Lower lobe of right lung (tissue), 2 donors: ENCODE measurements at regions not wholly inside any gene's neighbourhood (a gene's known extent, or its start where the extent isn't known, plus 50 kb on each side); places are given as distances from the start of the nearest gene placed in this dataset.

Experiments used
- ATAC-seq, 2 donors: fragments of 200-7000 bp; cut with Tn5 transposase; one replicate each; pipeline ENCODE4 v1.9.1; 2020 to 2022; ENCODE audit warnings: mild to moderate bottlenecking in 2 of 2, moderate library complexity in 2 of 2
- DNase-seq: peaks from one replicate; pipeline ENCODE4 v3.0.0-alpha.2; 2020
- H3K27ac ChIP-seq: fragments of 200-600 bp; one replicate; pipeline ENCODE4 v1.8.0; 2022
- H3K27me3 ChIP-seq: fragments of 200-600 bp; one replicate; pipeline ENCODE4 v1.8.0; 2022; ENCODE audit warnings: low read depth
- H3K36me3 ChIP-seq: fragments of 200-600 bp; one replicate; pipeline ENCODE4 v1.8.0; 2022; ENCODE audit warnings: mild to moderate bottlenecking
- H3K4me1 ChIP-seq: fragments of 200-600 bp; one replicate; pipeline ENCODE4 v1.8.0; 2022
- H3K4me3 ChIP-seq: fragments of 200-600 bp; one replicate; pipeline ENCODE4 v1.8.0; 2022; ENCODE audit warnings: mild to moderate bottlenecking
- H3K9me3 ChIP-seq: fragments of 200-600 bp; one replicate; pipeline ENCODE4 v1.8.0; 2022
- CTCF ChIP-seq: fragments of 200-600 bp; IDR thresholded peaks from one replicate; pipeline ENCODE4 v1.8.0; 2022; ENCODE audit warnings: antibody characterized with exemption, mild to moderate bottlenecking
- intact Hi-C: fragments of 100-400 bp; cut with DNase I; formaldehyde crosslinking; loops from one replicate; pipeline ENCODE4 v1.11.0; 2022
- donor health status: DM: no; HTN: yes; CAD: no; lungs with severe emphysema.

GRCh38 chr22:49157529-49158339, 669.9 kb downstream of the BRD1 start:
- TF ChIP-seq CTCF, result no peak
- DNase-seq, result no peak

GRCh38 chr22:49156662-49157285, 670.9 kb downstream of the BRD1 start:
- Histone ChIP-seq H3K27ac (no peak overlapping the region), H3K27me3 (peaks cover 34% of the 10 kb centered on the region), H3K9me3 (no peaks in the 10 kb centered on the region), H3K4me3 (no peak overlapping the region), H3K4me1 (no peaks in the 10 kb centered on the region), H3K36me3 (no peaks in the 10 kb centered on the region)
- TF ChIP-seq CTCF, result no peak
- intact Hi-C loops, result no loop called here
- ATAC-seq (no peak), DNase-seq (no peak)

More at GRCh38 chr22:49157529-49158339, 669.9 kb downstream of the BRD1 start:
- ATAC-seq, result no peak
- intact Hi-C loops, result no loop called here
- H3K27me3 ChIP-seq, result peaks cover 26% of the 10 kb centered on the region
- no peak overlapping the region for H3K4me3 ChIP-seq
- no peaks in the 10 kb centered on the region for H3K36me3 ChIP-seq
- no peaks in the 10 kb centered on the region for H3K4me1 ChIP-seq
- H3K9me3 ChIP-seq, result no peaks in the 10 kb centered on the region
- no peak overlapping the region for H3K27ac ChIP-seq

GRCh38 chr22:49155770-49156580, 671.7 kb downstream of the BRD1 start:
- ATAC-seq (no peak), DNase-seq (no peak)
- no peak for TF ChIP-seq CTCF
- Histone ChIP-seq H3K27ac (no peak overlapping the region), H3K27me3 (peaks cover 37% of the 10 kb centered on the region), H3K4me1 (no peaks in the 10 kb centered on the region), H3K36me3 (no peaks in the 10 kb centered on the region), H3K4me3 (no peak overlapping the region), H3K9me3 (no peaks in the 10 kb centered on the region)
- intact Hi-C loops, result no loop called here

GRCh38 chr22:49155039-49155769, 672.5 kb downstream of the BRD1 start:
- DNase-seq, result no peak

More at GRCh38 chr22:49155039-49155769, 672.5 kb downstream of the BRD1 start:
- Histone ChIP-seq H3K4me1 (no peaks in the 10 kb centered on the region), H3K27me3 (peaks cover 38% of the 10 kb centered on the region), H3K36me3 (no peaks in the 10 kb centered on the region), H3K9me3 (no peaks in the 10 kb centered on the region), H3K4me3 (no peak overlapping the region), H3K27ac (no peak overlapping the region)
- TF ChIP-seq CTCF, result no peak
- intact Hi-C loops, result no loop called here
- no peak for ATAC-seq
